ENCODE measurements at regions not wholly inside any gene's neighbourhood (a gene's known extent, or its start where the extent isn't known, plus 50 kb on each side); places are given as distances from the start of the nearest gene placed in this dataset.

DNA sequence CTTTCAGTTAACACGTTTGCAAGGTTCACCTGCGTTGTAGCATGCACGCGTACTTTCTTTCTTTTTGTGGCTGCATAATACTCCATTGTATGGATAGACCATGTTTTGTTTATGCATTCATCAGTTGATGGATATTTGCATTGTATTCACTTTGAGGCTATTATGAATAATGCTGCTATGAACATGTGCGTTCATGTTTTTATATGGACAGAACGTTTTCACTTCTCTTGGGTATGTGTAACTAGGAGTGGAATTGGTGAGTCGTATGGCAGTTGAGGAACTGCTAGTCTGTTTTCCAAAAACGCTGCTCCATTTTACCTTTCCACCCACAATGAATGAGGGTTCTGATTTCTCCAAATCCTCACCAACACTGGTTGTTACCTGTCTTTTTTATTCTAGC lies 244.3 kb downstream of the GLI2 start:
- no peak for DNase-seq

GRCh38 chr2:120981443-120981842 lies 245.8 kb downstream of the GLI2 start:
- no peak for DNase-seq

DNA sequence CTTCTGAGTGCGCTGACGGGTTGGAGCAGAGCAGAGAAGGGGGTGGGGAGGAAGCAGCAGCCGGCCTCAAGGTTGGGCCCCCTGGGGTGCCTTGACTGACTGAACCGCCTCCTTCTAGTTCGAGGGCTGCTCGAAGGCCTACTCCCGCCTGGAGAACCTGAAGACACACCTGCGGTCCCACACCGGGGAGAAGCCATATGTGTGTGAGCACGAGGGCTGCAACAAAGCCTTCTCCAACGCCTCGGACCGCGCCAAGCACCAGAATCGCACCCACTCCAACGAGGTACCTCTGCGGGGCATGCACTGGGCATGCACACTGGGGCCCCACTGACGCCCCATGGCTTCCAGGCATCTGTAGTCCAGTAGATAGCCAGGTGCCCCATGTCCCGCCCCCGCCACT lies 246.9 kb downstream of the GLI2 start:
- DNase-seq, result no peak

- no peak for DNase-seq
These were observed 247.7 kb downstream of the GLI2 start for GRCh38 chr2:120983344-120983743.

DNA sequence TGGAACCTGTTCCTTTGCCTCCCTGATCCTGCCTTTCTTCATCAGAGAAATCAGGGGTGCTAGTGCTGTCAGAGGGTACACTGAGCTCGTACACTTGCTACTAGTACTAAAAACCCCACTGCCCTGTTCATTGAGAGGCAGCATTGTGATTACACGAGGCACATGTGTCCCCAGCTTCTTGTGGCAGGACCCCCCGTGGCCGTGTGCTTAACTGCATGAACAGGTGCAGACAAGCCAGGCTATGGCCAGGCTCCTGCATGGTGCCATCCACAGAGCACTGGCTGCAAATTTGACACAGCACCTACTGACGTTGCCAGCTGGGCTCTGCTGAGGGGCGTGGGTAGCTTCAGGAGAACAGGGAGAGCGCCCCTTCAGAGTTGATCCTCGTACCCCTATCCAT lies 248.4 kb downstream of the GLI2 start:
- no peak for DNase-seq

- DNase-seq, result no peak
These were observed 248.9 kb downstream of the GLI2 start for GRCh38 chr2:120984452-120985173.

GRCh38 chr2:120985174-120985996 lies 249.7 kb downstream of the GLI2 start:
- no peak for DNase-seq

GRCh38 chr2:120985997-120986651 lies 250.5 kb downstream of the GLI2 start:
- DNase-seq, result no peak

GRCh38 chr2:120986898-120987650 lies 251.4 kb downstream of the GLI2 start:
- no peak for DNase-seq

DNA sequence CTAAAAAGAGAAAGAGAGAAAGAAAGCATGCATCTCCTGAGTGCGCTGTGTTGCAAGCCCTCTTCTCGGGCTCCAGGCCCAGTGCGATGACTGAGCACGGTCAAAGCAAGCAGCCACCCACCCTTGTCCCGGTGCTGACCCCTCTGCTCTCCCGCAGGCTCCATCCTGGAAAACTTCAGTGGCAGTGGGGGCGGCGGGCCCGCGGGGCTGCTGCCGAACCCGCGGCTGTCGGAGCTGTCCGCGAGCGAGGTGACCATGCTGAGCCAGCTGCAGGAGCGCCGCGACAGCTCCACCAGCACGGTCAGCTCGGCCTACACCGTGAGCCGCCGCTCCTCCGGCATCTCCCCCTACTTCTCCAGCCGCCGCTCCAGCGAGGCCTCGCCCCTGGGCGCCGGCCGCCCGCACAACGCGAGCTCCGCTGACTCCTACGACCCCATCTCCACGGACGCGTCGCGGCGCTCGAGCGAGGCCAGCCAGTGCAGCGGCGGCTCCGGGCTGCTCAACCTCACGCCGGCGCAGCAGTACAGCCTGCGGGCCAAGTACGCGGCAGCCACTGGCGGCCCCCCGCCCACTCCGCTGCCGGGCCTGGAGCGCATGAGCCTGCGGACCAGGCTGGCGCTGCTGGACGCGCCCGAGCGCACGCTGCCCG lies 252.5 kb downstream of the GLI2 start:
- no peak for DNase-seq

DNA sequence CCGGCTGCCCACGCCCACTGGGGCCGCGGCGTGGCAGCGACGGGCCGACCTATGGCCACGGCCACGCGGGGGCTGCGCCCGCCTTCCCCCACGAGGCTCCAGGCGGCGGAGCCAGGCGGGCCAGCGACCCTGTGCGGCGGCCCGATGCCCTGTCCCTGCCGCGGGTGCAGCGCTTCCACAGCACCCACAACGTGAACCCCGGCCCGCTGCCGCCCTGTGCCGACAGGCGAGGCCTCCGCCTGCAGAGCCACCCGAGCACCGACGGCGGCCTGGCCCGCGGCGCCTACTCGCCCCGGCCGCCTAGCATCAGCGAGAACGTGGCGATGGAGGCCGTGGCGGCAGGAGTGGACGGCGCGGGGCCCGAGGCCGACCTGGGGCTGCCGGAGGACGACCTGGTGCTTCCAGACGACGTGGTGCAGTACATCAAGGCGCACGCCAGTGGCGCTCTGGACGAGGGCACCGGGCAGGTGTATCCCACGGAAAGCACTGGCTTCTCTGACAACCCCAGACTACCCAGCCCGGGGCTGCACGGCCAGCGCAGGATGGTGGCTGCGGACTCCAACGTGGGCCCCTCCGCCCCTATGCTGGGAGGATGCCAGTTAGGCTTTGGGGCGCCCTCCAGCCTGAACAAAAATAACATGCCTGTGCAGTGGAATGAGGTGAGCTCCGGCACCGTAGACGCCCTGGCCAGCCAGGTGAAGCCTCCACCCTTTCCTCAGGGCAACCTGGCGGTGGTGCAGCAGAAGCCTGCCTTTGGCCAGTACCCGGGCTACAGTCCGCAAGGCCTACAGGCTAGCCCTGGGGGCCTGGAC lies 253.2 kb downstream of the GLI2 start:
- DNase-seq, result no peak

DNA sequence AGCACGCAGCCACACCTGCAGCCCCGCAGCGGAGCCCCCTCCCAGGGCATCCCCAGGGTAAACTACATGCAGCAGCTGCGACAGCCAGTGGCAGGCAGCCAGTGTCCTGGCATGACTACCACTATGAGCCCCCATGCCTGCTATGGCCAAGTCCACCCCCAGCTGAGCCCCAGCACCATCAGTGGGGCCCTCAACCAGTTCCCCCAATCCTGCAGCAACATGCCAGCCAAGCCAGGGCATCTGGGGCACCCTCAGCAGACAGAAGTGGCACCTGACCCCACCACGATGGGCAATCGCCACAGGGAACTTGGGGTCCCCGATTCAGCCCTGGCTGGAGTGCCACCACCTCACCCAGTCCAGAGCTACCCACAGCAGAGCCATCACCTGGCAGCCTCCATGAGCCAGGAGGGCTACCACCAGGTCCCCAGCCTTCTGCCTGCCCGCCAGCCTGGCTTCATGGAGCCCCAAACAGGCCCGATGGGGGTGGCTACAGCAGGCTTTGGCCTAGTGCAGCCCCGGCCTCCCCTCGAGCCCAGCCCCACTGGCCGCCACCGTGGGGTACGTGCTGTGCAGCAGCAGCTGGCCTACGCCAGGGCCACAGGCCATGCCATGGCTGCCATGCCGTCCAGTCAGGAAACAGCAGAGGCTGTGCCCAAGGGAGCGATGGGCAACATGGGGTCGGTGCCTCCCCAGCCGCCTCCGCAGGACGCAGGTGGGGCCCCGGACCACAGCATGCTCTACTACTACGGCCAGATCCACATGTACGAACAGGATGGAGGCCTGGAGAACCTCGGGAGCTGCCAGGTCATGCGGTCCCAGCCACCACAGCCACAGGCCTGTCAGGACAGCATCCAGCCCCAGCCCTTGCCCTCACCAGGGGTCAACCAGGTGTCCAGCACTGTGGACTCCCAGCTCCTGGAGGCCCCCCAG lies 254.1 kb downstream of the GLI2 start:
- DNase-seq, result no peak

GRCh38 chr2:120990451-120990871 lies 254.8 kb downstream of the GLI2 start:
- DNase-seq, result no peak

- DNase-seq, result no peak
These were observed 255.8 kb downstream of the GLI2 start for GRCh38 chr2:120991441-120991840.

- no peak for DNase-seq
These were observed 257.3 kb downstream of the GLI2 start for GRCh38 chr2:120992791-120993555.

- DNase-seq, result no peak
These were observed 258.0 kb downstream of the GLI2 start for GRCh38 chr2:120993661-120994060.

DNA sequence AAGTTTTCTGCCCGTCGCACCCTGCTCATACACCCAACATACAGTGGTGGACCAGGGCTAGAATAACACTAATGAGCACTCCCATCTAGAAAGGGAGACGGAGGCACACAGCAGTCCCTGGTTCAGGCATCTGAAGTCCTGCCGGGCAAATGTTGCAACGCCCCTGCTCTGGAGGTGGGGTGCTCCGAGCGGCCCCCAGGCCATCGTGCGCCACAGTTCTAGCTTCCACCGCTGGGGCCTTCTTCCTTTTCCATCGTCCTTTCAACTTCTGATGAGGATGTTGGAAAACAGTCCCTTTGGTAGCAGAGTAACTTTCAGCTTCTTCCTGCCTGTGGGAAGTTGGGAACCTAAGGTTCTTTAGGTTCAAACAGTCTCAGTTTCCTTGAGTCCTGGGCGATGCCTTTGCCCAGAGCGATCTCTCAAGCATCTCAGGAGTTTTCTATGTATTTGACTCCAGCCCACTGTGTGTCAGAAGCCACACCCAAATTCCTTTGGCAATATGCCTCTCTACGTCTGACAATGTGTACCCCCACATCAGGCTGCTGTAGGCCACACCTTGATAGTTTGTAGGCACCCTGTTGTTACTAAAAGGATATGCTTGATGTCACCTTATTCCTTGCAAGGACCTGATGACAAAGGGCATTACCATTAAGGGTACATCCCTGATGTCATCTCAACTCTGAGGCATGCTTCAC lies 258.8 kb downstream of the GLI2 start:
- no peak for DNase-seq

GRCh38 chr2:120995152-120995551 lies 259.5 kb downstream of the GLI2 start:
- peak; percentile 68 for DNase-seq
